Glomerular visceral epithelial cell (primary cell): ENCODE measurements at regions not wholly inside any gene's neighbourhood (a gene's known extent, or its start where the extent isn't known, plus 50 kb on each side); places are given as distances from the start of the nearest gene placed in this dataset.
"Not testable (repeated sequence)": the region's sequence is repeated elsewhere in the genome, so short reads cannot be mapped to it uniquely, and the experiment has no call there.

Source experiments
- DNase-seq: peaks from one replicate; pipeline ENCODE4 v3.0.0-alpha.2; 2016; ENCODE audit errors: extremely low spot score

GRCh38 chr1:37161171-37161570 lies 126.9 kb upstream of the GRIK3 start:
- DNase-seq = no peak

GRCh38 chr1:37162059-37162458 lies 127.7 kb upstream of the GRIK3 start:
- DNase-seq = no peak

GRCh38 chr1:37166005-37166404 lies 131.7 kb upstream of the GRIK3 start:
- no peak for DNase-seq

- DNase-seq = no peak
Observed at GRCh38 chr1:37167479-37167878, 133.2 kb upstream of the GRIK3 start.

DNA sequence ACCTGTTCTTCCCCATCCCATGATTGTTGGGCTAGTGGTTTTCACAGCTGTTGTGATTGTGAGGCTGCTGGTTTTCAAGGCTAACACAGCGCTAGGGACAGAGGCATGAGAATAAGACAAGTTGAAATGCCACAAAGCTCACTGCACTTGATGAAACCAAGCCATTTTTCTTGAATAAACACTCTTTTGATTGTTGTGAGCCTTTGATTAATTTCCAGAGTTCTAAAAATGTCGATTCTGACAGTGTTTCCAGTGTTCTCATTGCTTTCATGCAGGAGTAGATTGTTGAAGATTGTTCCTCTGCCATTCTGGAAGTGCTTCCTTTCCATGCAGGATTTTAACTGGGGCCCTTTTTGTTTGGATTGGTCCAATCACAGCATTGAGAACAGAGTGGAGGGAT lies 134.9 kb upstream of the GRIK3 start:
- DNase-seq = no peak

DNA sequence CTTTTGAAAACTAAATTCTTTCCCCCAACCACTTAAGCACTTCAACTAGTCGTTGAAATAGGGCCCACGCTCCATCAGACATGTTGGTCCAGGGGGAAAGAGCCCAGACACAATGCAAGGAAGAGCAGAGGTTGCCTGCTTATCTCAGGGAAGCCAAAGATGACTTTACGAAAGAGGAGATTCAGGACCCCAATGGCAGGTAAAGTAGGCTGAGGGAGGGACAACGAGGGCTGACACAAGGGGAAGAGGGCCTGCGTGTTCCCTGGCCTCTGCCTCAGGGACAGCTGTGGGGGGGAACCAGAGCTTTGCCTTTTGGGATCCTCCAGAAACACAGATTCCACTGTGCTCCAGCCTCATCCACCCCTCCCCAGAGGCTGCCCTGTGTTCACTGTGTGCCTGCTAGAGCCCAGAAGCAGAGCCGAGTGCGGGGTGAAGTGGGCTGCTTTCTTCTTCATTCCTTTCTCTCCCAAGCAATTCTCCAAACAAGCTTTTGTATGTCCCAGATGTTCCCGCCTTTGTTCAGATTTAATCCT lies 135.5 kb upstream of the GRIK3 start:
- DNase-seq = no peak

DNA sequence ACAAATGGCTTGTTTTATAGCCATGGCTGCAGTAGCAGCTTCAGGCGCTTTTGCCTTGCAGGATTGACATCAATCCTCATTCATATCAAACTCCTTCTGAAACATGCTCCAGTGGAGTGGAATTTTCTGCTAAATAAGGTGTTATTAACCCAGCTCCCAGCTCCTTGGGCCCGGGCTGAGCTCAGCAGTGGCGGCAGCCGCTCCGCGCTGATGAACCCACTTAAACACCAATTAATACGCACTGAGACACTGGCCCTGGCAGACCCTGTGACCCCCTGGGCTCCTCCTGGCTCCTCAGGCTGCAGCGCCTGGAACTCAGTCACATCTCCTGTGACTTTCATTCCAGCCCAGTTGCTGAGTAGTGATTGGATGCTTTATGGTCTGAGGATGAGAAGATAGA lies 137.4 kb upstream of the GRIK3 start:
- DNase-seq = no peak

GRCh38 chr1:37174341-37174740 lies 140.0 kb upstream of the GRIK3 start:
- no peak for DNase-seq

DNA sequence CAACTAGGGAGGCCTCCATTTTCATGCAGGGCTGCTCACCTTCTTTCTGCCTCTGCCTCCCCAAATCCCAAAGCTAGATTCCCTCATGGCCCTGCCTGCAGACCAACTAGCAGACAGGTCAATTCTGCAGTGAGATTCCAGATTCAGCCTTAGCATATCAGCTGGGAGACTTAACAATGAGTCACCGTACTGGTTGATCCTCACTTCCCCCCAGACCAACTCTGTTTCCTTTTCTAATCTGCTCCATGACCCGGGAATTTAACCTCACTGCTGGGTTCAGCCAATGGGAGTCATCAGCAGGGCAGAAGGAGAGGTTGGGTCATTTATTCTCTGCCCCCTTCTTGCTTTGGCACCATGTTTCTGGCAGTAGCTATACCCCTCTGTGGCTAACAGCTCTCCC lies 140.6 kb upstream of the GRIK3 start:
- DNase-seq = no peak

DNA sequence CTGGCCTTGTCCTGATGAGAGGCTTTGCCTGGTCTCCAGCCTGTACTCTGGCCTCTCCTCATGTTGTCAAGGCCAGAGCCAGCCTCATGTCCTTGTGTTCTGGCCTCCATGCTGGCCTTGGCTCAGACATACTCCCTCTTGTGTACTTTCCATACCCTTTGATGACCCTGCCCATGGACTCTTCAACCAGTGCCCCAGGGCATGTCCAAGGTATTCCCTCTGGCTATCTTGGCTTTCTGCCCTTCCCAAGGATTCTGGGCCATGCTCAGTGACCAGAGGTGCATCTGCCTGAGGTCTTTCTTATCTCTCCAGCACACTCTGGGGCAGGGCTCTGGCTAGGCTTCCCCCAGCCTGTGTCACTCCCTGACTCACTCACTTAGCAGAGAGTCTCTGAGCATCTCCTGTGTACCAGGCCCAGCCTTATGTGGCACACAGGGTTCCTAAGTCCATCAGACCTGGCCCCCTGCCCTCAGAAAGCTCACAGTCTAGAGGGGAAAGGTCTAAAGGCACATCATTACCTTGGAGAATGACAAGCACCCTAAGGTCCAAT lies 141.4 kb upstream of the GRIK3 start:
- DNase-seq = no peak

GRCh38 chr1:37176269-37176668 lies 142.0 kb upstream of the GRIK3 start:
- DNase-seq = no peak

DNA sequence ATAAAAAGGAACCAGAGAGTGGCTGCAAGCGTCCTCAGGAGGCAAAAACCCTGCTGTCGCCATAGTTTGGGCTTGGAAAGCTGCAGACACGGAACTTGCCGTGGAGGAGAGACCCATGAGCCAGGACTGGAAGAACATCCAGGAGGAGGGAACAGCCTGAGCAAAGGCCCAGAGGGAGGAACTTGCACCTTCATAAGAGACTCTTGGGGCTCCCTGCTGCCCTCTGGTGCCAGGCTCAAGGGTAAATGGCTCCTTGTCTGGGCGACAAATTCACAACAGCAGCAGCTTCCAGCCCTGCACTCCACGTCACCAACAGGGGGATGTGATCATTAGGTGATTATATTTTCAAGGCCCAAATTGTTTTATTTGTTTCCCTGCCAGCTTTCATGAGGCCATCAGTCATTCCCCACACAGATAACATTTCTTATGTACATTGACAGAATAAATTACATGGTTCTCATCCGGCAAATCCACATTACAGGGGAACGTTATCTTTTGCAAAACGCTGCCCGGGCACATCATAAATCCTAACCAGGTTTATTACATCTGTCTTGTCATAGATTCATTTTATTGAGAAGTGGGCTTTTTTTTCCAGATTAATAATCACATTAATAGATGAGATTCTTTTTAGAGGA lies 143.0 kb upstream of the GRIK3 start:
- peak; percentile 8 for DNase-seq

GRCh38 chr1:37181425-37181824 lies 147.1 kb upstream of the GRIK3 start:
- no peak for DNase-seq

- no peak for DNase-seq
Observed at GRCh38 chr1:37184789-37185188, 150.5 kb upstream of the GRIK3 start.

DNA sequence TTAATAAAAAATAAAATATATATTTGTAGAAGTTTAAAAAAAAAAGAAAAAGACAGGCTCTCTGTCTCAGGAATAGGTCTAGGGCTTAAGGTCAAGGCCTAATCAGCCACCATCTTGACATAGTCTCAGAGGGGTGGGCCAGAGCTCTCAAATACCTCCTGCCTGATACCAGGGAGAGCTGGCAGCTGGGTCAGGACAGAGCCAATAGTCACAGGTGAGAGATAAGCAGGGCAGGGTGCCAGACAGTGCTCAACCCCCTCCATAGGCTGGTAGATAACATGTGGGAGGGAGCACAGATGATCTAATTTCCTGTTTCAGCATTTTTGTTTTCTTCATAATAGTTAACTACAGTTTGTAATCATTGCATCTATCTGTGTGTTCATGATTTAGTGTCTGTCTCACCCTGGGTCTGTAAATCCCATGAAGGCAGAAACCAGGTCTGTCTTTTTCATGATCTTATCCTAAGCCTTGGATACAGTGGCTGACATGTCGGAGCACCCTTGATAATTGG lies 152.0 kb upstream of the GRIK3 start:
- no peak for DNase-seq

- DNase-seq = no peak
Observed at GRCh38 chr1:37189111-37189510, 154.8 kb upstream of the GRIK3 start.

DNA sequence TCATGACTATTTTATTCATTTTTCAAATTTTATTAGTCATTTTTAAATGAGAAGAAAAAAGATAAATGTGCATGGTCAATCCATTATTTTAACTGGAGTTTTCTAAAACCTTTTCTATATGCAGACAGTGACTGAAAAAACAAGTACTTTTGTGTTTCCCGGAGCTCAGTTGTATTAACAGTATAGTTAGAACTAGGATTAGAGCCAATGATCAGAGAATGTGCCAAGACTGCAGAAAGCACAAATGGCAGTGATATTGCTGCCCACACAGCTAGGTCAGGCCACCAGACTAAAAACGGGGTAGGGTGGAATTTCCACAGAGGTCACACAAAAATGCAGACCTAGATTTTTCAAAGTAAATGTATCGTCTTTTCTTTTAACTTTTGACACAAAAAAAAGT lies 163.1 kb upstream of the GRIK3 start:
- no peak for DNase-seq

DNA sequence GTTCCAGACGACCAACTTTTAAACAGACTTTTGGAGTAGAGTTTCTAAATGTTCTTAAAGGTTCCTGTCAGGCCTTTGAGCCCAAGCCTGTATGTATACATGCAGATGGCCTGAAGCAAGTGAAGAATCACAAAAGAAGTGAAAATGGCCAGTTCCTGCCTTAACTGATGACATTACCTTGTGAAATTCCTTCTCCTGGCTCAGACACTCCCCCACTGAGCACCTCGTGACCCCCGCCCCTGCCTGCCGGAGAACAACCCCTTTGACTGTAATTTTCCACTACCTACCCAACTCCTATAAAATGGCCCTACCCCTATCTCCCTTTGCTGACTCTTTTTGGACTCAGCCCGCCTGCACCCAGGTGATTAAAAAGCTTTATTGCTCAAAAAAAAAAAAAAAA lies 180.0 kb upstream of the GRIK3 start:
- not testable (repeated sequence) for DNase-seq

GRCh38 chr1:37233606-37234005 lies 199.3 kb upstream of the GRIK3 start:
- no peak for DNase-seq

GRCh38 chr1:37234941-37235418 lies 200.7 kb upstream of the GRIK3 start:
- no peak for DNase-seq

DNA sequence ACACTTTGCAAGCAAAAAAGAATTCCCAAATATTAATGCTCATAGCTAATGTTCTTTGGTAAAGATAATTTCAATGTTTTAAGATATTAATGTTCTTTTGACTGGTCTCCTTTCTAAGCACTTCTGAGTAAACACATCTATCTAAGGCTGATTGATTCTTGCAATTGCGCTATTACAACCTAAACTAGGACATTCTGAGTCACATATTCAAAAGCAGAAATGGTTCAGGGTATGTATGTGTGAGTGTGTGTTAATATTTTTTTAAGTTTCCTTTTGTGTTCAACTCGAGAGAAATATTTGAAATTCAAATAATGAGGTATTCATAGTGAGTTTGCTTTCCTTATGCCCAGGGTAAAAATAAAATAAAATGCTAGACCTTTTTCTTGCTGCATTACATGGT lies 203.6 kb upstream of the GRIK3 start:
- no peak for DNase-seq

DNA sequence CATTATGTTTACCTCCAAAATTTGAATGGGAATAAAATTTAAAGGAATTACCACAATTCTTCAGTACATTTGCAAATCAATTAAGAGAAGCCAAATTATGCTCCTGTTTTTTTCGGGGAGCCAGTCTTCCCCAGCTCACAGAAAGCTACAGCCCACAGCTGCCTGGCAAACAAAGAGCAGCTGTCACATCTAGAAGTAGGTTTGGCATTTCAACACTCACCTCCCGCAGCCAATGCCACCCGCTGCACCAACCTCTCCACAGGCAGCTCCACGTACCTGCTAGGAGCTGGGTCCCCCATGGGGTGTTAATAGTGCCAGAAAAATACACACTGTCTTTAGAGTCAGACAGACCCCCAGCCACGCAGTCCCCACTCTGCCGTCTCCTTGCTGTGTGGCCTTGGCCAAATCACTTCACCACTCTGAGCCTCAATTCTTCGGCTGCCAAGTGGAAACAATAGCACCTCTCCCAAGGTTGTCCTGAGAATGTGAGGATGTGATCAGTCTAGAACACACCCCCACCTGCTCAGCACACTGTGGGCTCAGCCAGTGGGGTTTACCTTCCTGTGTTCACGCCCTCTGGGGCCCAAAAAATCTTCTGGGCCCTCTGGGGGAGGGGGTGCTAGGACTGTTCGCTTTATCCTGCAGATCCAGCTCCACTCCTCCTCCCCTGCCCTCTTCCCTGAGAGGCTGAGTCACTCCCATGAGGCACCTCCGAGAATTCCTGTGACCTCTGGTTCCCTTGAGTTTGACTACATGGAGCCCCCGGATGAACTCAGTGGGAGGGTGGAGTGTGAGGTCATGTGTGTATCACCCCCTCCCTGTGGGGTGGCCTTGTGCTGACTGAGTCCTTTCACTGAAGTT lies 204.3 kb upstream of the GRIK3 start:
- no peak for DNase-seq
